ENCODE measurements at regions not wholly inside any gene's neighbourhood (a gene's known extent, or its start where the extent isn't known, plus 50 kb on each side); places are given as distances from the start of the nearest gene placed in this dataset.
"Not testable (repeated sequence)": the region's sequence is repeated elsewhere in the genome, so short reads cannot be mapped to it uniquely, and the experiment has no call there.

- no peak for DNase-seq (ENCODE audit: low read depth in 2 of 2)
These were observed 97.6 kb upstream of the ANXA1 start for GRCh38 chr9:73054091-73054490.

GRCh38 chr9:73053543-73053942 lies 98.1 kb upstream of the ANXA1 start:
- no peak for DNase-seq (ENCODE audit: low read depth in 2 of 2)

- no peak for DNase-seq (ENCODE audit: low read depth in 2 of 2)
These were observed 98.2 kb upstream of the ALDH1A1 start for GRCh38 chr9:73050887-73051550.

- no peak for DNase-seq (ENCODE audit: low read depth in 2 of 2)
These were observed 97.4 kb upstream of the ALDH1A1 start for GRCh38 chr9:73050065-73050816.

GRCh38 chr9:73049280-73049679 lies 96.4 kb upstream of the ALDH1A1 start:
- no peak for DNase-seq (ENCODE audit: low read depth in 2 of 2)

GRCh38 chr9:73046769-73047168 lies 93.9 kb upstream of the ALDH1A1 start:
- DNase-seq (ENCODE audit: low read depth in 2 of 2) = no peak

- DNase-seq (ENCODE audit: low read depth in 2 of 2) = not testable (repeated sequence)
These were observed 91.9 kb upstream of the ALDH1A1 start for GRCh38 chr9:73044776-73045175.

- no peak for DNase-seq (ENCODE audit: low read depth in 2 of 2)
These were observed 89.3 kb upstream of the ALDH1A1 start for GRCh38 chr9:73042155-73042554.

GRCh38 chr9:73039271-73040263 lies 86.7 kb upstream of the ALDH1A1 start:
- DNase-seq (ENCODE audit: low read depth in 2 of 2) = no peak

GRCh38 chr9:73038613-73039012 lies 85.8 kb upstream of the ALDH1A1 start:
- DNase-seq (ENCODE audit: low read depth in 2 of 2) = no peak

GRCh38 chr9:73038089-73038509 lies 85.2 kb upstream of the ALDH1A1 start:
- DNase-seq (ENCODE audit: low read depth in 2 of 2) = no peak

- DNase-seq (ENCODE audit: low read depth in 2 of 2) = no peak
These were observed 84.8 kb upstream of the ALDH1A1 start for GRCh38 chr9:73037613-73038012.

- no peak for DNase-seq (ENCODE audit: low read depth in 2 of 2)
These were observed 82.1 kb upstream of the ALDH1A1 start for GRCh38 chr9:73034962-73035361.

GRCh38 chr9:73031350-73031749 lies 78.5 kb upstream of the ALDH1A1 start:
- DNase-seq (ENCODE audit: low read depth in 2 of 2) = no peak

- no peak for DNase-seq (ENCODE audit: low read depth in 2 of 2)
These were observed 77.6 kb upstream of the ALDH1A1 start for GRCh38 chr9:73030370-73031030.

- DNase-seq (ENCODE audit: low read depth in 2 of 2) = no peak
These were observed 76.5 kb upstream of the ALDH1A1 start for GRCh38 chr9:73029346-73029745.

GRCh38 chr9:73026375-73026774 lies 73.5 kb upstream of the ALDH1A1 start:
- no peak for DNase-seq (ENCODE audit: low read depth in 2 of 2)

GRCh38 chr9:73024601-73025034 lies 71.8 kb upstream of the ALDH1A1 start:
- no peak for DNase-seq (ENCODE audit: low read depth in 2 of 2)

- peak; percentile 2 to 15 for DNase-seq (ENCODE audit: low read depth in 2 of 2)
These were observed 70.2 kb upstream of the ALDH1A1 start for GRCh38 chr9:73023025-73023541.

GRCh38 chr9:73022353-73022752 lies 69.5 kb upstream of the ALDH1A1 start:
- DNase-seq (ENCODE audit: low read depth in 2 of 2) = no peak

GRCh38 chr9:73020877-73021276 lies 68.0 kb upstream of the ALDH1A1 start:
- no peak for DNase-seq (ENCODE audit: low read depth in 2 of 2)
